B cell (primary cell): ENCODE measurements at regions not wholly inside any gene's neighbourhood (a gene's known extent, or its start where the extent isn't known, plus 50 kb on each side); places are given as distances from the start of the nearest gene placed in this dataset.

Source experiments
- ATAC-seq: fragments of 200-7000 bp; cut with Tn5 transposase; one replicate; pipeline ENCODE4 v1.10.0; 2021; ENCODE audit warnings: low read depth, mild to moderate bottlenecking, moderate number of reproducible peaks, moderate library complexity
- CTCF ChIA-PET: fragments of 350-600 bp; sonication (Branson Sonifier 250); formaldehyde crosslinking; loops from one replicate; lab custom pipeline; 2021; ENCODE audit warnings: antibody characterized with exemption, inconsistent platforms; lab: Charles Lee
- POLR2A ChIA-PET: fragments of 350-600 bp; sonication (Branson Sonifier 250); formaldehyde crosslinking; loops from one replicate; lab custom pipeline; 2021; ENCODE audit warnings: antibody characterized with exemption; lab: Charles Lee
- DNase-seq: peaks from one replicate; pipeline ENCODE4 v3.0.0; 2013
- H2AFZ ChIP-seq: 2 replicates; pipeline ENCODE4 v1.6.1; 2012; ENCODE audit warnings: mild to moderate bottlenecking, low read depth, low read length; ENCODE audit not compliant: insufficient read depth, poor library complexity, severe bottlenecking
- H3K27ac ChIP-seq, 2 donors: 1 replicate in 1 of 2; 2 replicates in 1 of 2; pipeline ENCODE4 v1.5.1; 2012 to 2013; ENCODE audit warnings: low read length in 2 of 2, mild to moderate bottlenecking in 2 of 2, moderate library complexity in 1 of 2
- H3K27me3 ChIP-seq, 4 experiments: fragments of 200-600 bp in 1 of 4; sonication (generic) in 1 of 4; replicated peaks in 1 of 4; 1 replicate in 2 of 4; 2 replicates in 2 of 4; pipeline versions ENCODE4 v1.6.1 to v1.7.0; 2013 to 2016; ENCODE audit warnings: low read length in 3 of 4, mild to moderate bottlenecking in 2 of 4, mixed read lengths in 1 of 4, moderate library complexity in 1 of 4; ENCODE audit not compliant: insufficient read depth in 4 of 4, control insufficient read depth in 3 of 4; ENCODE audit errors: control extremely low read depth in 1 of 4
- H3K36me3 ChIP-seq, 2 experiments: replicated peaks in 1 of 2; 1 replicate in 1 of 2; 2 replicates in 1 of 2; pipeline versions ENCODE4 v1.6.1 to v1.7.1; 2013; ENCODE audit warnings: low read length in 1 of 2; ENCODE audit not compliant: insufficient read depth in 2 of 2, control insufficient read depth in 1 of 2; ENCODE audit errors: control extremely low read depth in 1 of 2, extremely low read depth in 1 of 2
- H3K4me1 ChIP-seq, 2 donors: fragments of 200-600 bp in 1 of 2; sonication (generic) in 1 of 2; 1 replicate in 1 of 2; 2 replicates in 1 of 2; pipeline versions ENCODE4 v1.5.1 to v1.6.1; 2013 to 2017; ENCODE audit warnings: low read length in 2 of 2; ENCODE audit not compliant: control insufficient read depth in 2 of 2, insufficient read depth in 2 of 2
- H3K4me2 ChIP-seq: replicated peaks from 2 replicates; pipeline ENCODE3; 2012; ENCODE audit warnings: mild to moderate bottlenecking, low read depth, low read length; ENCODE audit not compliant: poor library complexity, severe bottlenecking
- H3K4me3 ChIP-seq, 5 experiments: fragments of 200-600 bp in 1 of 5; sonication (generic) in 1 of 5; 1 replicate in 3 of 5; 2 replicates in 2 of 5; pipeline versions ENCODE4 v1.5.1 to v1.7.0; 2011 to 2016; ENCODE audit warnings: low read length in 4 of 5, mild to moderate bottlenecking in 4 of 5, low read depth in 2 of 5, control low read depth in 1 of 5, moderate library complexity in 1 of 5; ENCODE audit not compliant: insufficient read depth in 1 of 5; ENCODE audit errors: control extremely low read depth in 1 of 5, extremely low read depth in 1 of 5
- H3K79me2 ChIP-seq: fragments of 200-600 bp; sonication (generic); one replicate; pipeline ENCODE4 v1.6.0; 2016; ENCODE audit warnings: low read length; ENCODE audit not compliant: control insufficient read depth, insufficient read depth
- H3K9ac ChIP-seq: fragments of 200-600 bp; sonication (generic); 2 replicates; pipeline ENCODE4 v1.6.1; 2017; ENCODE audit warnings: mild to moderate bottlenecking, low read length, moderate library complexity
- H3K9me3 ChIP-seq, 3 donors: one replicate each; pipeline versions ENCODE4 v1.6.1 to v1.7.1; 2013; ENCODE audit warnings: low read length in 2 of 3; ENCODE audit not compliant: control insufficient read depth in 2 of 3, insufficient read depth in 1 of 3; ENCODE audit errors: control extremely low read depth in 1 of 3
- H4K20me1 ChIP-seq: 2 replicates; pipeline ENCODE4 v1.6.0; 2012; ENCODE audit warnings: mild to moderate bottlenecking, low read length; ENCODE audit not compliant: insufficient read depth, control insufficient read depth, poor library complexity, severe bottlenecking
- H3K27ac Mint-ChIP-seq: one replicate; pipeline ENCODE4 v1.8.0; 2021; ENCODE audit warnings: mixed read lengths
- H3K27me3 Mint-ChIP-seq: one replicate; pipeline ENCODE4 v1.8.0; 2021; ENCODE audit warnings: mixed read lengths
- H3K4me1 Mint-ChIP-seq: one replicate; pipeline ENCODE4 v1.8.0; 2021; ENCODE audit warnings: mixed read lengths
- H3K4me3 Mint-ChIP-seq: one replicate; pipeline ENCODE4 v1.8.0; 2021; ENCODE audit warnings: mixed read lengths
- H3K9me3 Mint-ChIP-seq: one replicate; pipeline ENCODE4 v1.8.0; 2022; ENCODE audit warnings: mixed read lengths; ENCODE audit not compliant: insufficient read depth
- CTCF ChIP-seq: fragments of 200-600 bp; IDR thresholded peaks from one replicate; pipeline ENCODE4 v1.8.0; 2022; ENCODE audit warnings: antibody characterized with exemption, mild to moderate bottlenecking
- EZH2 ChIP-seq: IDR thresholded peaks from 2 replicates; pipeline ENCODE4 v1.6.1; 2012; ENCODE audit warnings: borderline replicate concordance, low read depth, mild to moderate bottlenecking, moderate library complexity, low read length; ENCODE audit not compliant: insufficient read depth, poor library complexity, severe bottlenecking
- WGBS: methylation state at CpG from one replicate; pipeline ENCODE4 v1.1.5; 2013; ENCODE audit warnings: missing lambda C conversion rate; ENCODE audit not compliant: insufficient coverage; 5-methylcytosine and 5-hydroxymethylcytosine counted together
- intact Hi-C: fragments of 100-400 bp; cut with micrococcal nuclease; formaldehyde crosslinking; loops from one replicate; pipeline ENCODE4 v1.10.0; 2022

DNA sequence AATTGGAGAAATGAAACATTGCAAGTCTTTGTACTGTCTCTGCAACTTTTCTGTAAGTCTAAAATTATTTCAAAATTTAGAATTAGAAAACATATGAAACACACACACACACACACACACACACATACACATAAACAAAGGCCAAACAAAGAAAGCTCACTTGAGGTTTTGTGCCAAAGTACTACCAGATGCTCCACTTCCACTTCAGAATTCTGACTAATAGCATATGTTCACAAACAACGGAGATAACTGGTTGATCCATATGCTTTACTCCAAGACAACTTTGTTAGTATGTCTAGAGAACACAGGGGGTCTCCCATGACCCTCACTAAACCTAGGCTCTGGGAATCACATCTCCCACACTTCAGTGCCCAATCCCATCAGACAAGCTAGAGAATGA is 133.8 kb upstream of the CLEC14A start:
- H3K4me3 Mint-ChIP-seq: no peak overlapping the region
- H3K9me3 Mint-ChIP-seq: no peaks in the 10 kb centered on the region
- TF ChIP-seq CTCF: no peak
- no peak for TF ChIP-seq EZH2
- intact Hi-C loops: no loop called here
- no CpG with 5 or more reads among the region's 1 CpG for WGBS
- Histone ChIP-seq H3K27me3 (no peaks in the 10 kb centered on the region), H3K4me2 (no peak overlapping the region), H3K27ac (no peak overlapping the region), H3K9ac (no peak overlapping the region), H4K20me1 (no peaks in the 10 kb centered on the region), H3K4me3 (no peak overlapping the region), H2AFZ (no peak overlapping the region), H3K36me3 (no peaks in the 10 kb centered on the region), H3K4me1 (no peaks in the 10 kb centered on the region), H3K9me3 (no peaks in the 10 kb centered on the region), H3K79me2 (no peaks in the 10 kb centered on the region)
- no peak for DNase-seq
- H3K27ac Mint-ChIP-seq: no peak overlapping the region
- ATAC-seq: no peak
- no peaks in the 10 kb centered on the region for H3K4me1 Mint-ChIP-seq
- POLR2A ChIA-PET: no interaction called here
- H3K27me3 Mint-ChIP-seq: no peaks in the 10 kb centered on the region
- CTCF ChIA-PET: no interaction called here

- no peak for DNase-seq
- H3K9ac ChIP-seq: no peak overlapping the region
- no peaks in the 10 kb centered on the region for H4K20me1 ChIP-seq
- ChIA-PET POLR2A (no interaction called here), CTCF (no interaction called here)
- no peaks in the 10 kb centered on the region for H3K27me3 ChIP-seq
- WGBS: 87% methylated on average over 2 of the region's 2 CpGs
- H3K4me1 Mint-ChIP-seq: no peaks in the 10 kb centered on the region
- no peaks in the 10 kb centered on the region for H3K79me2 ChIP-seq
- H3K27me3 Mint-ChIP-seq: no peaks in the 10 kb centered on the region
- no peak overlapping the region for H3K4me3 Mint-ChIP-seq
- H3K27ac ChIP-seq: no peak overlapping the region
- H3K4me2 ChIP-seq: no peak overlapping the region
- H3K9me3 Mint-ChIP-seq: no peaks in the 10 kb centered on the region
- TF ChIP-seq EZH2 (no peak), CTCF (no peak)
- no peaks in the 10 kb centered on the region for H3K36me3 ChIP-seq
- H2AFZ ChIP-seq: no peak overlapping the region
- no peaks in the 10 kb centered on the region for H3K9me3 ChIP-seq
- H3K4me1 ChIP-seq: no peaks in the 10 kb centered on the region
- no peak for ATAC-seq
- H3K4me3 ChIP-seq: no peak overlapping the region
- H3K27ac Mint-ChIP-seq: no peak overlapping the region
- intact Hi-C loops: no loop called here
Measured at GRCh38 chr14:38387821-38388220, 131.9 kb upstream of the CLEC14A start.
